ENCODE measurements at regions not wholly inside any gene's neighbourhood (a gene's known extent, or its start where the extent isn't known, plus 50 kb on each side); places are given as distances from the start of the nearest gene placed in this dataset.

GRCh38 chr2:212891580-212891979, 259.8 kb downstream of the IKZF2 start:
- Histone ChIP-seq H3K27ac (ENCODE audit: insufficient read depth, low read depth, low read length) (no peak overlapping the region), H3K4me2 (ENCODE audit: insufficient read depth, low read length) (no peak overlapping the region), H3K9me1 (replicated peaks; ENCODE audit: control insufficient read depth, extremely low read depth, insufficient read depth, low read length) (no peaks in the 10 kb centered on the region), H3K36me3 (ENCODE audit: control insufficient read depth in 2 of 2, extremely low read depth in 1 of 2, insufficient read depth in 2 of 2, low read length in 2 of 2) (no peaks in the 10 kb centered on the region), H2AFZ (ENCODE audit: low read depth, low read length) (no peak overlapping the region), H3K4me1 (ENCODE audit: control insufficient read depth, extremely low read depth, insufficient read depth, low read length) (no peaks in the 10 kb centered on the region), H3K9me3 (replicated peaks; ENCODE audit: control insufficient read depth, insufficient read depth, low read length) (no peaks in the 10 kb centered on the region), H4K20me1 (replicated peaks; ENCODE audit: control insufficient read depth, extremely low read depth, insufficient read depth, low read length) (no peaks in the 10 kb centered on the region), H3K9ac (replicated peaks; ENCODE audit: extremely low read depth, insufficient read depth, low read length) (no peak overlapping the region), H3K4me3 (replicated peaks in 1 of 3; ENCODE audit: insufficient read depth in 1 of 3, low read depth in 1 of 3, low read length in 3 of 3) (no peak overlapping the region), H3K27me3 (ENCODE audit: control insufficient read depth in 2 of 2, insufficient read depth in 2 of 2, low read length in 2 of 2) (no peaks in the 10 kb centered on the region), H3K79me2 (ENCODE audit: control insufficient read depth, insufficient read depth, low read length) (no peaks in the 10 kb centered on the region)
- dilution Hi-C loops (cut with MboI; ENCODE audit: extremely low pct_ligation_motif_present, low sequenced_read_pairs), result no loop called here
- intact Hi-C loops (cut with micrococcal nuclease), result loop anchor here (5.0 kb wide), 1 partner anchor 49 kb away; no protein-coding TSS in a partner anchor
- POLR2A ChIA-PET, result no interaction called here
- FAIRE-seq (no peak), DNase-seq (ENCODE audit: low read depth, low spot score) (no peak)
- BruUV-seq (replicated peaks), result no TSS peak
- TF ChIP-seq CTCF (IDR thresholded peaks at IDR 0.05; ENCODE audit: extremely low read depth in 1 of 2, insufficient read depth in 1 of 2, low read depth in 1 of 2, low read length in 2 of 2) (no peak), FOS (IDR thresholded peaks at IDR 0.05; ENCODE audit: borderline replicate concordance, insufficient read depth, low read length) (no peak), GATA2 (IDR thresholded peaks at IDR 0.05; ENCODE audit: insufficient read depth, insufficient read length, low read depth, low read length) (no peak), EZH2 (IDR thresholded peaks at IDR 0.05; ENCODE audit: borderline replicate concordance, low read depth, low read length, severe bottlenecking) (no peak), MYC (IDR thresholded peaks at IDR 0.05; ENCODE audit: low read depth, low read length) (no peak), JUN (IDR thresholded peaks at IDR 0.05; ENCODE audit: borderline replicate concordance, insufficient read depth, insufficient read length, low read depth) (no peak), POLR2AphosphoS5 (IDR thresholded peaks at IDR 0.05; ENCODE audit: insufficient read depth, low read depth, low read length) (no peak)
- CTCF ChIA-PET, result interaction anchor here (0.6 to 7.4 kb wide), 31 partner anchors 9 to 752 kb away, joined by 3 to 399 read pairs (median 6); partner anchors contain the start of gene IKZF2
